Dedifferentiated amniotic fluid mesenchymal stem cell (primary cell): ENCODE measurements at regions not wholly inside any gene's neighbourhood (a gene's known extent, or its start where the extent isn't known, plus 50 kb on each side); places are given as distances from the start of the nearest gene placed in this dataset.
A peak's percentile ranks its signal among the peaks of the same experiment; 100 is the strongest.

Source experiments
- DNase-seq: peaks from one replicate; pipeline ENCODE4 v3.0.0-alpha.2; 2016; ENCODE audit errors: extremely low spot score

- no peak for DNase-seq
Observed at GRCh38 chr5:118052503-118052902, 935.8 kb downstream of the DTWD2 start.

- no peak for DNase-seq
Observed at GRCh38 chr5:118044169-118044568, 944.2 kb downstream of the DTWD2 start.

GRCh38 chr5:118043531-118043930 lies 944.8 kb downstream of the DTWD2 start:
- DNase-seq = peak; percentile 25

GRCh38 chr5:118042076-118042475 lies 946.3 kb downstream of the DTWD2 start:
- DNase-seq = no peak

- no peak for DNase-seq
Observed at GRCh38 chr5:118040496-118040895, 947.9 kb downstream of the DTWD2 start.

GRCh38 chr5:118033686-118034338 lies 954.5 kb downstream of the DTWD2 start:
- DNase-seq = no peak

GRCh38 chr5:118029807-118030206 lies 958.5 kb downstream of the DTWD2 start:
- no peak for DNase-seq

- no peak for DNase-seq
Observed at GRCh38 chr5:118022062-118022461, 966.3 kb downstream of the DTWD2 start.

GRCh38 chr5:118017536-118017935 lies 970.8 kb downstream of the DTWD2 start:
- no peak for DNase-seq

GRCh38 chr5:118016396-118016795 lies 972.0 kb downstream of the DTWD2 start:
- DNase-seq = no peak

- no peak for DNase-seq
Observed at GRCh38 chr5:118015511-118015910, 972.8 kb downstream of the DTWD2 start.

- no peak for DNase-seq
Observed at GRCh38 chr5:118009741-118010297, 978.5 kb downstream of the DTWD2 start.

GRCh38 chr5:118008779-118009178 lies 979.6 kb downstream of the DTWD2 start:
- DNase-seq = no peak

- no peak for DNase-seq
Observed at GRCh38 chr5:118007262-118007661, 981.1 kb downstream of the DTWD2 start.

- DNase-seq = no peak
Observed at GRCh38 chr5:118006219-118006618, 982.1 kb downstream of the DTWD2 start.

GRCh38 chr5:117999939-118000549 lies 988.3 kb downstream of the DTWD2 start:
- DNase-seq = peak; percentile 52

GRCh38 chr5:117982691-117983090 lies 1005.7 kb downstream of the DTWD2 start:
- DNase-seq = no peak

- no peak for DNase-seq
Observed at GRCh38 chr5:117973785-117974184, 1014.6 kb downstream of the DTWD2 start.

GRCh38 chr5:117955831-117956230 lies 1032.5 kb downstream of the DTWD2 start:
- DNase-seq = no peak

GRCh38 chr5:117954331-117954730 lies 1034.0 kb downstream of the DTWD2 start:
- no peak for DNase-seq

- DNase-seq = no peak
Observed at GRCh38 chr5:117953272-117953671, 1035.1 kb downstream of the DTWD2 start.

GRCh38 chr5:117947836-117948235 lies 1040.5 kb downstream of the DTWD2 start:
- DNase-seq = no peak

- DNase-seq = no peak
Observed at GRCh38 chr5:117947121-117947520, 1041.2 kb downstream of the DTWD2 start.
